ENCODE measurements at regions not wholly inside any gene's neighbourhood (a gene's known extent, or its start where the extent isn't known, plus 50 kb on each side); places are given as distances from the start of the nearest gene placed in this dataset.

GRCh38 chr17:36868777-36869176 lies 68.5 kb upstream of the LHX1 start:
- no peak for TF ChIP-seq ARNT (IDR thresholded peaks at IDR 0.05)
- no peak for TF ChIP-seq FOXA1 (IDR thresholded peaks at IDR 0.05)
- no peak for TF ChIP-seq NFRKB (IDR thresholded peaks at IDR 0.05)
- no peak for TF ChIP-seq CTBP1 (IDR thresholded peaks at IDR 0.05; ENCODE audit: borderline replicate concordance)
- no peak for TF ChIP-seq HDGF (IDR thresholded peaks at IDR 0.05; ENCODE audit: borderline replicate concordance)
- TF ChIP-seq BHLHE40 (IDR thresholded peaks at IDR 0.05; ENCODE audit: borderline replicate concordance): no peak
- no peak for TF ChIP-seq FOXK2 (IDR thresholded peaks at IDR 0.05)

All from HEK293T (cell line).